ENCODE measurements at regions not wholly inside any gene's neighbourhood (a gene's known extent, or its start where the extent isn't known, plus 50 kb on each side); places are given as distances from the start of the nearest gene placed in this dataset.

DNA sequence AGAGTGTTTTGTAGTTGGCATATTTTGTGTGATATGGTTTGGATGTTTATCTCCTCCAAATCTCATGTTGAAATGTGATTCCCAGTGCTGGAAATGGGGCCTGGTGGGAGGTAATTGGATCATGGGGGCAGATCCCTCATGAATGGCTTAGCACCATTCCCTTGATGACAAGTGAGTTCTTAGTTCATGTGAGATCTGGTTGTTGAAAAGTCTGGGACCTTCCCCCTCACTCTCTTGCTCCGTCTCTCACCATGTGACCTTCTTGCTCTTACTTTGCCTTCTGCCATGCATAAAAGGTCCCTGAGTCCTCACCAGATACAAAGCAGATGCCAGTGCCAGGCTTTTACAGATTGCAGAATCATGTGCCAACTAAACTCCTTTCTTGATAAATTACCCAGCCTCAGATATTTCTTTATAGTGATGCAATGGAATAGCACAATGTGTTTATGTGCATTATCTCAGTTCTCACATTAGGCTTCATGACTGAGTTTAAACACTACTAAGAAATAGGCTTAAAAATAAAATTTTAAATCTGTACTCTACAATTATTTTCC, 1348.8 kb downstream of the STIM2 start:
- Histone ChIP-seq H3K27ac (no peak overlapping the region), H3K4me1 (no peaks in the 10 kb centered on the region), H3K36me3 (no peaks in the 10 kb centered on the region), H3K9me3 (peaks cover 0 to 11% (median 0%) of the 10 kb centered on the region in 4 donors), H3K4me3 (no peak overlapping the region), H3K27me3 (no peaks in the 10 kb centered on the region)
- no peak for DNase-seq (ENCODE audit: low spot score in 2 of 2)
- TF ChIP-seq EP300 (IDR thresholded peaks at IDR 0.05) (no peak), POLR2A (IDR thresholded peaks at IDR 0.05) (no peak), CTCF (IDR thresholded peaks at IDR 0.05) (no peak)
- WGBS, 2 donors, result 53 to 55% methylated on average over 1 of the region's 1 CpG

DNA sequence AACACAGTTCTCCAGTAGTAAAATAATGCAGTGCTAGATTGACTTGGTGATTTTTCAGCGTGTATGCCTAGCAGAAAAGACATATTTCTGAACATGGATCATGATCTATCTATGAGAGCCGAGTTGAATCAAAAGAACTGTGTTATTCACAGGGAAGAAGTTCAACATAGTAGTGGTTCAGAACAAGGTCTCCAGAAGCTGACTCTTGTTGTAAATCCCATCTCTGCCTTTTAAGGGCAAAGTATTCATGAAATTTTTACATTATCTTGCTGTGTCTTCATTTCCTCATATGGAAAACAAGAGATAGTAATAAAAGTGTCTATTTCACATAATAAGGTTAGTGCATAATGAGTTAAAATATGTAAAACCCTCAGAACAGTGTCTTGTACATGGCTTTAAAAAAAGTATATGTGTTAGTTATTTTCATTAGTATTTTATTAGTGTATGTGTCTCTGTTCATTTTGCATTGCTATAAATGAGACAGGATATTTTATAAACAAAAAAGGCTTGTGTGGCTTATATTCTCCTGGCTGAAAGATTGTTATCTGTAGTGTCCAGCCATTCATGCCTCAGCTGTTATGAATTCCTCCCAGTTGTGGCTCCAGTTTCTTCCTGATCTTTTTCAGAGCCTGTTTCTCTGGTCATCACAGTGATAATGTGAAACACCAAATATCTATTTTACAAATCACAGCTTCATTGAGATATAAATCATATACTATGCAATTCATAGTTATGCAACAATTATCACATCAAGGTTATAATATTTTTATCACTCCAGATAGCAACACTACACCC, 1351.2 kb downstream of the STIM2 start:
- Histone ChIP-seq H3K9me3 (no peaks in the 10 kb centered on the region), H3K4me3 (no peak overlapping the region), H3K36me3 (no peaks in the 10 kb centered on the region), H3K4me1 (no peaks in the 10 kb centered on the region), H3K27me3 (no peaks in the 10 kb centered on the region), H3K27ac (no peak overlapping the region)
- no peak for DNase-seq (ENCODE audit: low spot score in 2 of 2)
- no peak for TF ChIP-seq EP300 (IDR thresholded peaks at IDR 0.05)
- TF ChIP-seq CTCF (IDR thresholded peaks at IDR 0.05), result no peak
- TF ChIP-seq POLR2A (IDR thresholded peaks at IDR 0.05), result no peak
- WGBS, 2 donors, result 36 to 43% methylated on average over 2 of the region's 2 CpGs

- Histone ChIP-seq H3K36me3 (no peaks in the 10 kb centered on the region), H3K4me1 (peaks cover 0 to 15% (median 0%) of the 10 kb centered on the region in 4 donors), H3K27me3 (no peaks in the 10 kb centered on the region), H3K27ac (no peak overlapping the region), H3K4me3 (no peak overlapping the region), H3K9me3 (no peaks in the 10 kb centered on the region)
- no peak for TF ChIP-seq POLR2A (IDR thresholded peaks at IDR 0.05)
- TF ChIP-seq CTCF (IDR thresholded peaks at IDR 0.05), result no peak
- TF ChIP-seq EP300 (IDR thresholded peaks at IDR 0.05), result no peak
- DNase-seq (ENCODE audit: low spot score in 2 of 2), result no peak
- 55 to 58% methylated on average over 1 of the region's 1 CpG for WGBS, 2 donors
Observed at GRCh38 chr4:28221536-28221935, 1360.9 kb downstream of the STIM2 start.

GRCh38 chr4:28225050-28225449, 1364.4 kb downstream of the STIM2 start:
- WGBS, 2 donors, result 68 to 79% methylated on average over 2 of the region's 2 CpGs
- H3K36me3 ChIP-seq, result no peaks in the 10 kb centered on the region
- no peak for TF ChIP-seq EP300 (IDR thresholded peaks at IDR 0.05)
- TF ChIP-seq CTCF (IDR thresholded peaks at IDR 0.05), result no peak
- no peak for TF ChIP-seq POLR2A (IDR thresholded peaks at IDR 0.05)
- no peaks in the 10 kb centered on the region for H3K9me3 ChIP-seq
- no peaks in the 10 kb centered on the region for H3K27me3 ChIP-seq
- no peak for DNase-seq (ENCODE audit: low spot score in 2 of 2)
- H3K27ac ChIP-seq, result no peak overlapping the region
- H3K4me1 ChIP-seq, result peaks cover 0 to 15% (median 0%) of the 10 kb centered on the region in 4 donors
- no peak overlapping the region for H3K4me3 ChIP-seq

GRCh38 chr4:28225689-28226353, 1365.2 kb downstream of the STIM2 start:
- no peaks in the 10 kb centered on the region for H3K9me3 ChIP-seq
- TF ChIP-seq CTCF (IDR thresholded peaks at IDR 0.05) (no peak), POLR2A (IDR thresholded peaks at IDR 0.05) (no peak), EP300 (IDR thresholded peaks at IDR 0.05) (no peak)
- H3K27me3 ChIP-seq, result no peaks in the 10 kb centered on the region
- 27 to 31% methylated on average over 4 of the region's 4 CpGs for WGBS, 2 donors
- H3K4me1 ChIP-seq, result peaks cover 0 to 15% (median 0%) of the 10 kb centered on the region in 4 donors
- no peak overlapping the region for H3K4me3 ChIP-seq
- H3K36me3 ChIP-seq, result no peaks in the 10 kb centered on the region
- DNase-seq (ENCODE audit: low spot score in 2 of 2), result no peak
- no peak overlapping the region for H3K27ac ChIP-seq

Measured in tibial nerve (tissue), 4 donors.